Stimulated activated CD8-positive, alpha-beta memory T cell treated with anti-CD3 and anti-CD28 coated beads, Interleukin-7, amount 100 ng/mL, for 24 hours (primary cell): ENCODE measurements at regions not wholly inside any gene's neighbourhood (a gene's known extent, or its start where the extent isn't known, plus 50 kb on each side); places are given as distances from the start of the nearest gene placed in this dataset.

ENCODE experiments used
- DNase-seq: peaks from one replicate; pipeline ENCODE4 v3.0.0-alpha.2; 2020; ENCODE audit warnings: low read depth

GRCh38 chr1:30034105-30034626, 689.2 kb downstream of the MATN1 start:
- no peak for DNase-seq

GRCh38 chr1:30033256-30034104, 689.9 kb downstream of the MATN1 start:
- DNase-seq = no peak

GRCh38 chr1:30032302-30032701, 691.1 kb downstream of the MATN1 start:
- DNase-seq = no peak

GRCh38 chr1:30029677-30030076, 693.7 kb downstream of the MATN1 start:
- DNase-seq = no peak

- no peak for DNase-seq
Observed at GRCh38 chr1:30028939-30029338, 694.4 kb downstream of the MATN1 start.

GRCh38 chr1:30028283-30028682, 695.1 kb downstream of the MATN1 start:
- DNase-seq = no peak

- DNase-seq = no peak
Observed at GRCh38 chr1:30027247-30027646, 696.1 kb downstream of the MATN1 start.

GRCh38 chr1:30024411-30025195, 698.8 kb downstream of the MATN1 start:
- DNase-seq = no peak

GRCh38 chr1:30023339-30024022, 699.9 kb downstream of the MATN1 start:
- DNase-seq = no peak

- no peak for DNase-seq
Observed at GRCh38 chr1:30014031-30014430, 709.4 kb downstream of the MATN1 start.

GRCh38 chr1:30012455-30013440, 710.6 kb downstream of the MATN1 start:
- no peak for DNase-seq

GRCh38 chr1:30011970-30012369, 711.4 kb downstream of the MATN1 start:
- no peak for DNase-seq

- no peak for DNase-seq
Observed at GRCh38 chr1:30010506-30011106, 712.8 kb downstream of the MATN1 start.

- no peak for DNase-seq
Observed at GRCh38 chr1:30009720-30010119, 713.7 kb downstream of the MATN1 start.

GRCh38 chr1:30008998-30009657, 714.3 kb downstream of the MATN1 start:
- no peak for DNase-seq

- no peak for DNase-seq
Observed at GRCh38 chr1:30008372-30008997, 714.9 kb downstream of the MATN1 start.

GRCh38 chr1:30005972-30006619, 717.3 kb downstream of the MATN1 start:
- no peak for DNase-seq

- DNase-seq = no peak
Observed at GRCh38 chr1:30001732-30002039, 721.7 kb downstream of the MATN1 start.

- no peak for DNase-seq
Observed at GRCh38 chr1:30001011-30001731, 722.2 kb downstream of the MATN1 start.
